ENCODE measurements at regions not wholly inside any gene's neighbourhood (a gene's known extent, or its start where the extent isn't known, plus 50 kb on each side); places are given as distances from the start of the nearest gene placed in this dataset.
A peak's percentile ranks its signal among the peaks of the same experiment; 100 is the strongest.
"Not testable (repeated sequence)": the region's sequence is repeated elsewhere in the genome, so short reads cannot be mapped to it uniquely, and the experiment has no call there.

DNA sequence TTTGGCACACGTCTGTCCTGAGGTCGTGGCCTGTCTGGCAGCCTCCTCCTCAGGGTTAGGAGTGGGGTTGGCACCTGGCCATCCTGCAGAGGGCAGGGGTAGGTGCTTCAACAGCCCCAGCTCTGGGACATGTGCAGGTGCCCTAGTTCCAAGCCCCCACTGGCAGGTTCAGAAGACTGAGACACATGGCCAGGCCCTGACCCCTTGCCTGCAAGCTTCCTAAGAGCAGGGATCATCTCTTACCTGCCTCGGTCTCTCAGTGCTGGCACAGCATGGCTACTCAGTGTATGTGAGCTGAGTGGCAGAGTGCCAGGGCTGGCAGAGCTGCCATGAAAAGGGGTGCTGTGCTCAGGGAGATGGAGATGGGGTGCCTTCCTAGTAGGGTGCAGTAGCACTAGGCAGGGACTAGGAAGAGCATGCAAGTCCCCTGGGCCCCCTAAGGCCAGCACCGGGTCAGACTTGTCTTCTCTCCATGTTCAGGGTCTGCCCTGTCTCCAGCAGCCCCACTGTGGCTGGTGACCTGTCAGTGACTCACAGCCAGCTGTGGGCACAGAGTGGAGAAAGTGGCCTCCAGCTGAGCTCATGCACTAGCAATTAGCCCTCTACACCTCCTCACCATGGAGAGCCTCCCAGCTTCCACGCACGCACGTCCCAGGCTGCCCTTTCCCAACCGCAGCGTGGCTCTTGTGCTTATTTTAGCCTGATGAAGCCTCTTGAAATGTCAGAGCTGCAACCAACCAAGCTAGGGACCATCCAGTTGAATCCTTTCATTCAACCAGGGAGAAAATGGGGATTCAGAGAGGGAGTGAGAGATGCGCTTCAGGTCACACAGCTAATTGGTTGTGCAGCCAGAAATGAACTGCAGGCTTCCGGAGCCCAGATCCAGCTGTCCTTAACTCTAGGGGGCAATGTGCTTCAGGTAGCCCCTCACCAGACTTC is 116.6 kb downstream of the MRPL14 start:
- no peak for DNase-seq

DNA sequence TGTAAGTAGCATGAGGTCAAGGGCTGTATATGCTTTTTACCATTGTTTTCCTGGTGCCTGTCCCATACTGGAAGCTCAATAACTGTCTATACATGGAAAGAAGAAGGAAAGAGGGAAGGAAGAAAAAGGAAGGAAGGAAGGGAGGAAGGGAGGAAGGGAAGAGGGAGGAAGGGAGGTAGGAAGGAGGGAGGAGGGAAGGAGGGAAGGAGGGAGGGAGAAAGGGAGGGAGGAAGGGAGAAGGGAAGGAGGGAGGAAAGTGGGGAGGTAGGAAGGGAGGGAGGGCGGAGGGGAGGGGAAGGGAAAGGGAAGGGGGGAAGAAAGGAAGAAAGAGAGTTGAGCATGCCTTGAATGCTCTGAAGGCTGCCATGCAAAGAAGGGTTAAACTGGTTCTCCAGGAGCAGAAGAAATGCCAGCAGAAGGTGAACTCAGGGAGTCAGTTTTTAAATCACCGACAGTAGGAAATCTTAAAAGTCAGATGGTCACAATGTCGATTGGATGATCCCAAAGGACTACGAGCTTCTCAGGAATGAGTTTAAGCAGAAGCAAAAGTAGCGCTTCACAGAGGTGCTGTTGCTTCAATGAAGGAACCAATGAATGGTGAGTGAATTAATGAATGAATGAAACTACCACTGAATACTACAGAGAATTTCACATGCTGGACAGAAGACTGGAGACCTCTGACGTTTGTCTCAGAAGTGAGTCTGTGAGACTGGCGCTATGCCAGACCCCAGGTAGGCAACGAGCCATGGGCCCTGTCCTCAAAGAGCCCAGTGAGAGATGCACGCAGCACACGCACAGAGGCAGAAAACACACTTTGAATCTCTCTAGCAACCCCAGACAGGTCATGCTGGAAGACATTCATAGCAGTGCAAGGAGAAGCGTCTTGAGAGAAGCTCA is 117.6 kb downstream of the MRPL14 start:
- DNase-seq = no peak

DNA sequence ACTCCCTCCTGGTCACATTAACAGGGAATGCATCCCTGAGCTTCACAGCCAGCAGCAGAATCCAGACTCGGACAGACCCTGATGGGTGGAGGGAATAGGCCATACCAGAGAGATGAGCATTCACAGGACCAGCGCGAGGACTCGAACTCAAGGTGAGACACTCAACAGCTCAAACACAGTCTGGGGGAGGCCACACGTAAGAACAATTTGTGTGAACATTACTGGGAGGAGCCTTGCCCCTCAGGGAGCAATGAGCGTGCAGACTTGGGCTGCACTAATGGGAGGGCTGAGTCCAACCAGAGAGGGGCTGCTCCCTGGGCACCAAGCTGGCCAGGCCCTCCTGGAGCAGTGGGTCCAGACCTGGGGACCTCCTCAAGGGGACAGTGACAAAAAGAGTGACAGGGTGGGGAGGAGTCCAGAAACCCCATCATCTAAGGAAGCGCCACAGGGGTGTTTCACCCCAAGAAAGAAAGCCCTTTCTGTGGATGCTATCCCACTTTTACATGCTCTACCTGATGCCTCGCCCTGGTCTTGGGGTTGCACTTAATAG is 118.4 kb downstream of the MRPL14 start:
- no peak for DNase-seq

DNA sequence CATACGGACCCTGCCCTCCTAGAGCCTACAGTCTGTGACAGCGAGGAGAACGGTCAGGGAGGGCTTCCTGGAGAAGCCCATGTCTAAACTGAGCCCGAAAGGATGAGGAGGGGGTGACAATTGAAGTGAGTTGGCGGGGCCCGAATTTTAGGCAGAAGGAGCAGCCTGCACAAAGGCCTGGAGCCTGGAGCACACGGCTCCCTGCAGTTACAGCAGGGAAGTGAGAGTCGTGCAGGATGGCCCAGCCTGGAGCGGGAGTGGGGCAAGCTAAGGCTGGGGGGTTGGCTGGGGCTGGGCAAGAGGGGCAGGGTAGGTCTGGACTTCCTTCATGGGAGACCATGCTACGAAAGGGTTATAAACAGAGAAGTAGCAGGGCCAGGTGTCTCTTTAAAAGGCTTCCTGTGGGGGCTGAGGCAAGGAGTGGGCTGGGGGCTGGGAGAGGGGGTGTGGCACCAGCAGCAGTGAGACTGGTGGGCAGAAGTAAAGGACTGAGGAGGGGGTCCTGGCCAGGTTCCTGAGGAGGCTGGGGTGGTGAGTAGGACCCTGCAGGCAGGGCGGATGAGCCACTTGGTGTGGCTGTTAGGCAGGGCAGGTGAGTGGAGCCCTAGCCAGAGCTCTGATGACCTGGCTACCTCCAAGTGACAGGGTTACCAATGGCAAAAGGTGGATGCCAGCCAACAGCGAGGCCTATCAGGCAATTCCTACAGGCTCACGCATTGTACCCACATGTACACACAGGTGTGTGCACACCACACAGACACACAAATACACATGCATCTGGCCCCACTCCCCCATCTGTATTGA is 119.2 kb downstream of the MRPL14 start:
- no peak for DNase-seq

- no peak for DNase-seq
Measured at GRCh38 chr6:44006872-44007303, 120.4 kb downstream of the MRPL14 start.

- DNase-seq = no peak
Measured at GRCh38 chr6:44006123-44006871, 121.0 kb downstream of the MRPL14 start.

GRCh38 chr6:44005507-44005903 is 121.7 kb downstream of the MRPL14 start:
- no peak for DNase-seq

GRCh38 chr6:44004625-44005506 is 122.4 kb downstream of the MRPL14 start:
- DNase-seq = no peak

DNA sequence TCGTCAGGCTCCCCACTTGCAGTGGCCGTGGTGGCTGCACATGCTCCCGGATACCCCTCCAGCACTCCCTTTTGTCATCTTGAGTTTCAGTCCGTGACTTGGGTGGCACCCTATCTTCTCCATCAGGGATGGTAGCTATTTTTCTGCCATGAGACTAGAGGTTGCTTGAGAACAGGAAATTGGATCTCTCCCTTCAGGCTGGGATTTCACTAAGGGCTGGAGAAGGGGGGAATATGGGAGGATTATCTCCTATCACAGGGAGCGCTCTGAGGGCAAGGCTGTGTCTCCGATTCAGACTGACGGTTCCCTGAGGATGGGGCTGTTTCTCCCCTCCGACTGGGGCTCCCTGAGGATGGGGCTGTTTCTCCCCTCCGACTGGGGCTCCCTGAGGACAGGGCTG is 123.1 kb downstream of the MRPL14 start:
- DNase-seq = no peak

GRCh38 chr6:44003345-44004061 is 123.7 kb downstream of the MRPL14 start:
- peak in 1 of 2 donors; percentile 14 for DNase-seq

GRCh38 chr6:44002593-44003344 is 124.5 kb downstream of the MRPL14 start:
- DNase-seq = peak; percentile 65 to 75

GRCh38 chr6:44002067-44002592 is 125.1 kb downstream of the MRPL14 start:
- DNase-seq = no peak

GRCh38 chr6:44001318-44002066 is 125.8 kb downstream of the MRPL14 start:
- DNase-seq = peak in 1 of 2 donors; percentile 27

GRCh38 chr6:44000164-44000842 is 126.9 kb downstream of the MRPL14 start:
- DNase-seq = peak in 1 of 2 donors; percentile 39

DNA sequence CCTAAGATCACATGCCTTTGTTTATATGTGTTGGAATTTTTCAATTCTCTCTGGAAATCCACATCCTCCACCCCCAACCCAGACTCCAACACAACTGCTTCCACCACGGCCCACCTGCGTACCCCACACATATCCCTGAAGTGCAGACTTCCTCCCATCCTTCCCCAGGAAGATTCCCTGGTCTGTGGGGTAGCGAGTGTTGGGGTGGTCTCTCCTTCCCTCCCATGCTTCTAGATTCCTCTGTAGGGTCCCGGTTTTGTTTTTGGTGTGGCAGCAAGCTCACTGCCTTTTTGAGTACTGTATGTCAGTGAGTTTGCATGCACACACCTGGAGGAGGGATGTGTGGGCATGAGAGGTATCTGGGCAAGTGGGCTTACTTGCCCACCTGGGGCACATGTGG is 127.6 kb downstream of the MRPL14 start:
- no peak for DNase-seq

DNA sequence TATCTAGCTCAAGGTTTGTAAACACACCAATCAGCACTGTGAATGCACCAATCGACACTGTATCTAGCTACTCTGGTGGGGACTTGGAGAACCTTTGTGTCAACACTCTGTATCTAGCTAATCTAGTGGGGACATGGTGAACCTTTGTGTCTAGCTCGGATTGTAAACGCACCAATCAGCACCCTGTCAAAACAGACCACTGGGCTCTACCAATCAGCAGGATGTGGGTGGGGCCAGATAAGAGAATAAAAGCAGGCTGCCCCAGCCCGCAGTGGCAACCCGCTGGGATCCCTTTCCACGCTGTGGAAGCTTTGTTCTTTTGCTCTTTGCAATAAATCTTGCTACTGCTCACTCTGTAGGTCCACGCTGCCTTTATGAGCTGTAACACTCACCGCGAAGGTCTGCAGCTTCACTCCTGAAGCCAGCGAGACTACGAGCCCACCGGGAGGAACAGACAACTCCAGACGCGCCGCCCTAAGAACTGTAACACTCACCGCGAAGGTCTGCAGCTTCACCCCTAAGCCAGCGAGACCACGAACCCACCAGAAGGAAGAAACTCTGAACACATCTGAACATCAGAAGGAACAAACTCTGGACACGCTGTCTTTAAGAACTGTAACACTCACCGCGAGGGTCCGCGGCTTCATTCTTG is 128.5 kb downstream of the MRPL14 start:
- not testable (repeated sequence) for DNase-seq

Measured in stimulated activated CD4-positive, alpha-beta T cell treated with anti-CD3 and anti-CD28 coated beads, Interleukin-2, amount 100 ng/mL, for 24 hours (primary cell).